ENCODE measurements at regions not wholly inside any gene's neighbourhood (a gene's known extent, or its start where the extent isn't known, plus 50 kb on each side); places are given as distances from the start of the nearest gene placed in this dataset.

- WGBS, 4 donors, result 7 to 29% (median 22%) methylated on average over 1 of the region's 1 CpG
- Histone ChIP-seq H3K27me3 (no peaks in the 10 kb centered on the region), H3K4me1 (peaks cover 0 to 7% (median 0%) of the 10 kb centered on the region in 12 donors), H3K36me3 (no peaks in the 10 kb centered on the region), H3K9me3 (no peaks in the 10 kb centered on the region), H3K27ac (no peak overlapping the region), H3K4me3 (no peak overlapping the region)
- intact Hi-C loops (cut with DNase I), result no loop called here
- ATAC-seq (no peak), DNase-seq (no peak)
- TF ChIP-seq CTCF (IDR thresholded peaks at IDR 0.05) (no peak), POLR2A (IDR thresholded peaks at IDR 0.05) (no peak)
These were observed 1276.1 kb upstream of the CDH8 start for GRCh38 chr16:63312346-63312745.

GRCh38 chr16:63311313-63311712 is 1275.1 kb upstream of the CDH8 start:
- DNase-seq, result no peak
- no peaks in the 10 kb centered on the region for H3K27me3 ChIP-seq
- no peaks in the 10 kb centered on the region for H3K9me3 ChIP-seq
- no peak for ATAC-seq
- intact Hi-C loops (cut with DNase I), result no loop called here
- no peak for TF ChIP-seq CTCF (IDR thresholded peaks at IDR 0.05)
- no peak for TF ChIP-seq POLR2A (IDR thresholded peaks at IDR 0.05)
- peaks cover 0 to 7% (median 0%) of the 10 kb centered on the region in 12 donors for H3K4me1 ChIP-seq
- no peak overlapping the region for H3K27ac ChIP-seq
- WGBS, 4 donors, result 52 to 75% (median 65%) methylated on average over 3 of the region's 3 CpGs
- H3K36me3 ChIP-seq, result no peaks in the 10 kb centered on the region
- no peak overlapping the region for H3K4me3 ChIP-seq

GRCh38 chr16:63302811-63303210 is 1266.6 kb upstream of the CDH8 start:
- DNase-seq, result no peak

GRCh38 chr16:63301349-63301748 is 1265.1 kb upstream of the CDH8 start:
- no peaks in the 10 kb centered on the region for H3K27me3 ChIP-seq
- no peak overlapping the region for H3K4me3 ChIP-seq
- TF ChIP-seq POLR2A (IDR thresholded peaks at IDR 0.05) (no peak), CTCF (IDR thresholded peaks at IDR 0.05) (no peak)
- WGBS, 4 donors, result 32 to 44% (median 38%) methylated on average over 1 of the region's 1 CpG
- no peak overlapping the region for H3K27ac ChIP-seq
- H3K36me3 ChIP-seq, result no peaks in the 10 kb centered on the region
- ATAC-seq (no peak), DNase-seq (no peak)
- H3K9me3 ChIP-seq, result no peaks in the 10 kb centered on the region
- intact Hi-C loops (cut with DNase I), result no loop called here
- H3K4me1 ChIP-seq, result peaks cover 0 to 5% (median 0%) of the 10 kb centered on the region in 12 donors

More at GRCh38 chr16:63302811-63303210, 1266.6 kb upstream of the CDH8 start:
- Histone ChIP-seq H3K27me3 (no peaks in the 10 kb centered on the region), H3K4me1 (peaks cover 0 to 5% (median 0%) of the 10 kb centered on the region in 12 donors), H3K4me3 (no peak overlapping the region), H3K36me3 (no peaks in the 10 kb centered on the region), H3K9me3 (no peaks in the 10 kb centered on the region), H3K27ac (no peak overlapping the region)
- WGBS, 4 donors, result 32 to 48% (median 38%) methylated on average over 2 of the region's 2 CpGs
- intact Hi-C loops (cut with DNase I), result no loop called here
- ATAC-seq, result no peak
- no peak for TF ChIP-seq POLR2A (IDR thresholded peaks at IDR 0.05)
- TF ChIP-seq CTCF (IDR thresholded peaks at IDR 0.05), result no peak
